OCI-LY1 (cell line): ENCODE measurements at regions not wholly inside any gene's neighbourhood (a gene's known extent, or its start where the extent isn't known, plus 50 kb on each side); places are given as distances from the start of the nearest gene placed in this dataset.

ENCODE experiments used
- CTCF ChIP-seq: fragments of 200-600 bp; sonication (generic), shearing (Covaris generic); IDR thresholded peaks from 2 replicates; pipeline ENCODE4 v1.5.1; 2017; ENCODE audit warnings: mild to moderate bottlenecking, antibody characterized with exemption, low read length, moderate library complexity, mixed read lengths
- EZH2 ChIP-seq: fragments of 200-600 bp; sonication (generic), shearing (Covaris generic); IDR thresholded peaks from 2 replicates; pipeline ENCODE4 v1.8.0; 2017; ENCODE audit warnings: borderline replicate concordance, mixed run types, mild to moderate bottlenecking, antibody characterized with exemption, low read length, moderate library complexity, mixed read lengths

GRCh38 chr18:2281523-2282199, 289.6 kb downstream of the METTL4 start:
- TF ChIP-seq CTCF (no peak), EZH2 (no peak)
